Umbilical cord (tissue), 1 donor: ENCODE measurements at regions not wholly inside any gene's neighbourhood (a gene's known extent, or its start where the extent isn't known, plus 50 kb on each side); places are given as distances from the start of the nearest gene placed in this dataset.

ENCODE experiments used
- DNase-seq: peaks from one replicate; pipeline ENCODE4 v3.0.0-alpha.2; 2015; ENCODE audit warnings: low spot score

DNA sequence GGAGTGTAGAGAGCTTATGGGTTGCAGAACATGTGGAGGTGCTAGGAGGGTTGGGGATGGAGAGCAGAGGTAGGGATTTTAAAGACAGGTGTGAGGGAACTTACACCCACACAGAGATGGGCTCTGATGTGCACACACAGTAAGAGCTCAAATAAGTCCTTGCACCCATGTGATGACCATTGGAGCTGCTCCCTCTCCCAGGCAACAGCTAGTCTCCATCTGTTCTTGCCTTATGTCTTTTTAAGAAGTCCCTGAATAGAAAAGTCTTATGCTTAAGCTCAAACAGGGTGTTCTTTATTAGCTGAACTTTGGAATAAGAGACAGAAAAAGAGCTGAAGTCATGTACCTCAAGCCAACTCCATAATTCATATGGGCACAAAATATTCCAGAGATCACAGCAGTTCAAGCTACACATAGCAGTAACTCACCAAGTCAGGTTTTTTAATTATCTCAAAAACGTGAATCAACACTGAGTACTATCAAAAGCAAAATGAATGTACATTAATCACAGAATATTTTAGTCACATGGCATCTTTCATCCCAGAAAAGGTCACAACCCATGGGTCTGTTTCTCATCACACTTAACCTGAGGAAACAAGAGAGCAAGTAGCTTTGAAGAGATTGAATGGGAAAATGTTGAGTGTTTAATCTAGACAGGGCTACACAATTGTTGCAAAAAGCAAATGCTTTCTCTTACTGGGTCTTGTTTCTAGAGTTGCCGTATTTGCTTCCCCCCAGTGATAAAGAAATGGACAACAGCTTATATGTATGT lies 1513.6 kb upstream of the SEL1L start:
- DNase-seq = peak; percentile 86

DNA sequence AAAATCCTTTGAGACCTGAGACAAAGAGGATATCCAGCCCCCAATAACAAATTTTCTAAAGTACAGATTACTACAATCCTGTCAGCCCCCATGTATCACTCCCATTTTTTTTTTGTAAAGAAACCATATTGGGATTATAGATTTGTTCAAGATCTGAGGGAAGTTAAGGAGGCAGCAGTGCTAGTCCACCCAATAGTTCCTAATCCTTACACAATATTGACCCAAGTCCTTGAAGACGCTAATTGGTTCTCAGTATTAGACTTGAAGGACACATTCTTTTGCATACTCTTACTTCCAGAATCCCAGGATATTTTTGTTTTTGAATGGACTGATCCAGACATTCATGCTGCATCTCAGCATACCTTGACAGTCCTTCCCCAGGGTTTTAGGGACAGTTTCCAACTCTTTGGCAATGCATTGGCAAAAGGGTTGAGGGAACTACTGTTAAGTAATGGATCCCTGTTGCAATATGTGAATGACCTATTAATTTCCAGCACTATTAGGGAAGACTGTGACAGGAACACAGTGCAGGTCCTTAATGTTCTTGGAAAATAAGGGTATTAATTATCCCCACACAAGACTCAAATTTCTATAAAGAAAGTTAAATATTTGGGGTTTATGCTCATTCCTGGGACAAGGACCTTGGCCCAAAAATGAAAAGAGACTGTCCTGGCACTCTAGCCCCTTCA lies 1519.5 kb upstream of the SEL1L start:
- no peak for DNase-seq

DNA sequence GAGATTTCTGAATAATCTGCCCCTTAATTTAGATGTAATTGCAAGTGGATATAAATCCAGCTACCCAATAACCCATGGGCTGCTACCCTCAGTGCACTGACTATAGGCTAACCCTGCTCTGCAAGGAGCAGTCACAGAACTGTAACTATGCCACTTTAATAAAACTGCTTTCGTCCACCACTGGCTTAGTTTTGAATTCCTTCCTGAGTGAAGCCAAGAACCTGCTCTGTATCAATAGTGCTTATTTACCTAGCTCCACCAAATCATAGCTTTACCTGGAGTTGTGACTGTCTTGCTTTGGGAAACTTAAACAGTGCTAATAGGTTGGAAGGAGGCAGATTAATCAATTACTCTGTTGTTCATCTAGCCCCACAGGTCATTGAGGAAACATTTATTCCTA lies 1524.4 kb upstream of the SEL1L start:
- DNase-seq = no peak

DNA sequence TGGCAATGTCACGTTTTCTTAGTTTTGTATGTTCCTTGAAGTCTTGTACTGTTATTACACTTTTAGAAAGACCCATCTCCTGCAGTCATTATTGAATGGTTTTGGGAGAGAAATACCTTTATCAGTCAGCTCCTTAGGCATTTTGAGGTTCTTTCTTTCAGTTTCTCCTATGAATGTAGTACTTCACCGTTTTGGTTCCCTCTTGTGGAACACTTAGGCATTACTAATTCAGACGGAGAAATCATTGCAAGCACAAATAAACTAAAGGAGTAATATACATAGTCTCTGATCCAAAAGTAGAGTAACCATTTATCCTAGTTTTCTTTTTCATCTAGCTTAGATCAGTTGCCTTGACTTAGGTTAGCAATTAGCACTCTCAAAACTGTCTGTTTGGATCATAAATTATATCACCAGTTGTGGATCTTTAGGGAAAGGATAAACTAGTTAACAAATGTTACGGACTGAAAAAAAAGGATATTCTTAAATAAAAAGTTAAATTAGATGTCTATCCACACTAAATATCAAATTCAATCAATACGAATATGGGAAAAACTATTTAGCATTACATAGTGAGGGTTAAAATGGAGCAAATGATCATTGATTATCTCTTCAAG lies 1538.3 kb upstream of the SEL1L start:
- no peak for DNase-seq

DNA sequence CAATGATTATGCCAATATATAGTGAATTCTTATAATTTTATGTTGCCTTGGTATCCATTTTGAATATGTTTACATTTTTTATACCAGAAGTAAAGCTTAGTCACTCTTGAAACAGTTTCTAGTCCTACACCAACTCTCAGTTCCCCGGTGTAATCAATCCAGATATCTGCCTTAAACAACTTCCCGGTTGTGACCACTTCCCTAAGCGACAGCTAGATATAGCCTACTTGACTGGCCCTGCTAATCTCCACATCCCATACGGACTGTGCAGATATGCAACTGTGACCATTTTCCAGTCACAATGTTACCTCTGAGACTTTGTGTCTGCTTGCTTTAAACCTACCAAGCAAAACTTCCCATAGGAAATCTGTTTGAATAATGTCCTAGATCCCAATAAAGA lies 1551.5 kb upstream of the SEL1L start:
- DNase-seq = no peak

DNA sequence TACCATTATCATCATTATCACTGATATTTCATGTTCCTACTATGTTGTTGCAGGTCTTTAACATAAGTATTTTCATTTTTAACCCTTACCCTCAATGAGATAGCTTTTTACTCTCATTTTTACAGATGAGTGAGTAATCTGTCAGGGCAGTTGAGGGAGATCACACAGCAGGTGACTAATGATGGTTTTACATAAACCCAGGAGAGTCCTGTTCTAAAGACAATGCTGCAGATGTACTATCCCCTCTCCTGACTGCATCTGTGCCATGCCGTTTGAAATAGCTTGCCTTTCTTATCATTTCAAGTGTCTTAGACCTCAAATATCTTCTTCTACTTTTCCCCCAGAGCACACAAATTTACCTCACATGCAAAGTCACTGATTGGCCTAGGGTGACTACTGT lies 1552.1 kb upstream of the SEL1L start:
- no peak for DNase-seq

DNA sequence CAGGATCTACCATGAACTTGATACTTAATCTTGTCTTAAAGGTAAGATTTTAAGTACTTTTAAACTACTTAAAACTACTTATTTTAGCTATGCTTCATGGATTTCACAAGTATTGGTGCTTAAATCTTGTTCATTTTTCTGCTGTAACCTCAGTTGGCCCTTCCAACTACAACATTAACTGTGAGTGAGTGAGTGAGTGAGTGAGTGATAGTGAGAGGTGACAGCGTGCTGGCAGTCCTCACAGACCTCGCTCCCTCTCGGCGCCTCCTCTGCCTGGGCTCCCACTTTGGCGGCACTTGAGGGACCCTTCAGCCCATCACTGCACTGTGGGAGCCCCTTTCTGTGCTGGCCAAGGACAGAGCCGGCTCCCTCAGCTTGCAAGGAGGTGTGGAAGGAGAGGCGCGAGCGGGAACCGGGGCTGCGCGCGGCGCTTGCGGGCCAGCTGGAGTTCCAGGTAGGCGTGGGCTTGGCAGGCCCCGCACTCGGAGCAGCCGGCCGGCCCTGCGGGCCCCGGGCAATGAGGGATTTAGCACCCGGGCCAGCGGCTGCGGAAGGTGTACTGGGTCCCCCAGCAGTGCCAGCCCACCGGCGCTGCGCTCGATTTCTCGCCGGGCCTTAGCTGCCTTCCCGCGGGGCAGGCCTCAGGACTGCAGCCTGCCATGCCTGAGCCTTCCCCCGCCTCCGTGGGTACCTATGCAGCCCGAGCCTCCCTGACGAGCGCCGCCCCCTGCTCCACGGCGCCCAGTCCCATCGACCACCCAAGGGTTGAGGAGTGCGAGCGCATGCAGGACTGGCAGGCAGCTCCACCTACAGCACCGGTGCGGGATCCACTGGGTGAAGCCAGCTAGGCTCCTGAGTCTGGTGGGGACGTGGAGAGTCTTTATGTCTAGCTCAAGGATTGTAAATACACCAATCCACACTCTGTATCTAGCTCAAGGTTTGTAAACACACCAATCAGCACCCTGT lies 1558.6 kb upstream of the SEL1L start:
- DNase-seq = peak; percentile 62

DNA sequence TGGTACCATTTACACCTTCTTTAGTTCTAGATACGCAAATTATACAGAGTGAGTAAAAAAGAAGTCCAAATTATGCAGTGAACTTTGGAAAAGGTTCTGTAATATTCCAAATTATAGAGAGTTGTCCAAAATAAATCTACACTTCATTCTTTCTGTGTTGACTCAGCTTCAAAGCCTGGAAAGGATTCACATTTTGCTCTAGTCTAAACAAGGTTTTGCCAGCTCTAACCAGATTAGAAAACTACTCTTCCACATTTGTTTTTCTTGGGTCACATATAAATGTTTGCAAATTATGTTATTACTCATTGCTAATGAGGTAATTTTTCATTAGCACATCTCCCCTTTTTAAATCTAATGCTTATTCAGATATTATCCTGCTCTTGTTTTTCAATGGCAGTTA lies 1562.4 kb upstream of the SEL1L start:
- DNase-seq = peak; percentile 15

DNA sequence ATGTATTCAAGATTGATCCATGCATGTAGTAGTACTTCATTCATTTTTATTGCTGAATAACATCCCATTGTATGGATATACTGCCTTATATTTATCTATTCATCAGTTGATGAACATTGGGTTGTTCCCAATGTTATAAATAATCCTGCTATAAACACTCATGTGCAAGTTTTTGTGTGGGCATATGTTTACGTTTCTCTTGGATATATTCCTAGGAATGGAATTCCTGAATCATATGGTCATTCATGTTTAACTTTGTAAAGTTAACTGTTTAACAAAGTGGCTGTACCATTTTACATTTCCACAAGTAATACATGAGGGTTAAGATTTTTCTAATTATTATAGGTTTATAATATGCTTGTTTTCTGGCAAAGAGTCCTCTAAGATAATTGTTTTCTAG lies 1568.2 kb upstream of the SEL1L start:
- DNase-seq = no peak

DNA sequence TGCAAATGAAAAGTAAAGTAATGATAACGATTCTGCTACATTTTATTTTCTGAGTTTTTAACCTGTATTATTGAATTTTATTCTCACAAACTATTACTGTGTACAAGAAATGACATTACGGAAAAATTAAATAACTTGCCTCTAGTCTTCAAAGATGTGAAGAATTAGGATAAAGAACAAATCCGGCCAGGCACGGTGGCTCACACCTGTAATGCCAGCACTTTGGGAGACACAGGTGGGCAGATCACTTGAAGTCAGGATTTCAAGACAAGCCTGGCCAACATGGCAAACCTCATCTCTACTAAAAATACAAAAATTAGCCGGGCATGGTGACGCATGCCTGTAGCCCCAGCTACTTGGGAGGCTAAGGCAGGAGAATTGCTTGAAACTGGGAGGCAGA lies 1584.4 kb upstream of the SEL1L start:
- DNase-seq = no peak

DNA sequence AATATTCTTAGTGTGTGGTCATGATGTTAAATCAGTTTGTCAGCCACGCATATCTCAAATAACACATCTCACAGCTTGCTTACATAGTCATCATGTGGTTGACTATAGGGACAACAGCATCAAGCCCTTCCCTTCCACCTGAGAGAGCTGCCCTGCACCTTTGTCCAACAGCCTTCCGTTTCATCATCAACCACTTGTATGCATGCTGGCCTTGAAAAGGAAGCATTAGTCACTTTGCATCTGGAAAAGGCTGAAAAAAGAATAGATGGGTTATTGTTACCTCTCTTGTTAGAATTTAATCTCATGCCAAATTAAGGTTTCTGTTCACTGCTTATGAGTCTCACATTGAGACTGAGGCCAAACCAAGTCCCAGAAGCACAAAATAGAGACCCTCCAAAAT lies 1586.5 kb upstream of the SEL1L start:
- DNase-seq = no peak

DNA sequence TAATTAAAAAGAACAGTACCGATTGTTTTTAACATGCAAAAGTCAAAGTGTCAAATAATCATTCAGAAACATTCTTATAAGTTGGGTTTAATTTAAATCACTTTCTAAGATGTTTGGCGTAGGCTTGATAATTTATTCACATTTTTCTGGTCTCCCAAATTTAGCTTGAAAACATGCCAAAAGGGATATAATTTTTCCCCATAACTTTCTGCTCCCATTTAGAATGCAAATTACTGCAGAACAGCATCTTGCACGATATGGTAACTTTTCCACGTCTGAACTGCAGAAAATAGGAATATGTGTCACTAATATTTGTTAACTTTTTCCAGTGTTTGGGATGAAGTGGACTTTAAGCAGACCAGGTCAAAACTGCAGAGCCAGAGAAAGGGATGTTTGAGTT lies 1592.4 kb upstream of the SEL1L start:
- DNase-seq = peak; percentile 31

DNA sequence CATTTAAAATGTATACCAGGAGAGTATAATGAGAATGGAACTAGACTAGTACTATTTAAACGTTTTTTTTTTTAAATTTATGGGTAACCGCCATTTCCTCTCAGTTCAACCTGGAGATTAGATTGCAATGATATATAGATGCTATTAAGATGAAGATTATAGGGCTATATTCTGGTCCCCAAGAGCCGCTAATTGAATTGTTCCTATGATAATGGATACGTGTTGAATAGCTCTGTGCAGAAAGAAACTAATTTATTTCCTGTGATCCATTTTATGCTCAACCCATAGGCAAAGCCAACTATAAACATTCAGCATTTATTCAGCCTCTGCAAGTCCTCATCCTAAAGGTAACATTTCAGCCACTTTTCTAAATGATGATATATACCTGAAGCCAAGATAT lies 1595.1 kb upstream of the SEL1L start:
- DNase-seq = no peak

DNA sequence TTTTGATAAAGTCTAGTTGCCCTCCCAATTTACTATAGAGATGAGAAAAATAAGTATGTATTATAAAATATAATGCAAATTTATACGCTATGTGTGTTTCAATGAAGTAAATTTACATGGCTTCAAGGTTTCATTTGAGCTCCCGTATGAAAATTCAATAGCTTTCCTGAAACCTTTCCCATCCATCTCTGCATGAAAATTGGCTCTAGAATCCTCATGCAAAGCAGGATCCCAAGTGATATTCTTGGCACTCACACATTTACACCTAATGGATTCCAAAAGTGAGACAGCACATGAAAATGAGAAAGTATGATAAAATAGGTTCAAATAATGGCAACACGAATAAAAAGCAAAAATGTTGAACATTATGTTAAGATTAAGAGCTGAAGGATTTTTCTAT lies 1595.8 kb upstream of the SEL1L start:
- no peak for DNase-seq

DNA sequence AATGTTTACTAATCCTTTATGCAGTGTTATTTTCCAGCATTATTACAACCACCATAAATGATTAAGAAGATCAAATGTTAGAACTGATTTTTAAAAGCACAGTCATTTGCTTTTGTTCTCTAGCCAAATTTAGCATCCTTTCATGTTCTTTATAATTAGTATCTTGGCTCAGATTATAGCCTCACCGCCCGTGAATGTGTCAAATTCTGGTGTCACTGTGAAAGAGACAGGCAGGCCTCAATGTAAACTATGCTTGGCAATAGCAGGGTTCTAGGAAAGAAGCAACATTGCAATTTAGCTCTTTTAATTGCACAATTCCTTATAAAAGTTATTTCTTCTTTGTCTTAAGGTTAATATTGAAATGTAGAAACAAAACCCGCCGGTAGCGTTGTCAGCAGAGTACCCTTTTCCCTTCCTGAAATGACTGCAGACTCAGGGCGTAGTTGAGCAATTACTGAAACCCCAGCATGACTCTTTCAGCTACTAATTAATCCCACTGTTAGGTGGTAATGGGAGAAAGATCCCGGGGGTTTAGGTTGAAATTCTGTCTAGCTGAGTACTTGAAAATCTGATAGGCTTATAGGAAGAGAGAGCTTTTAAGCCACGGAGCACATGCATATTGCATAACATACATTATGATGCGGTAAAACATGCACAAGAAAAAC lies 1600.5 kb upstream of the SEL1L start:
- peak; percentile 32 for DNase-seq

DNA sequence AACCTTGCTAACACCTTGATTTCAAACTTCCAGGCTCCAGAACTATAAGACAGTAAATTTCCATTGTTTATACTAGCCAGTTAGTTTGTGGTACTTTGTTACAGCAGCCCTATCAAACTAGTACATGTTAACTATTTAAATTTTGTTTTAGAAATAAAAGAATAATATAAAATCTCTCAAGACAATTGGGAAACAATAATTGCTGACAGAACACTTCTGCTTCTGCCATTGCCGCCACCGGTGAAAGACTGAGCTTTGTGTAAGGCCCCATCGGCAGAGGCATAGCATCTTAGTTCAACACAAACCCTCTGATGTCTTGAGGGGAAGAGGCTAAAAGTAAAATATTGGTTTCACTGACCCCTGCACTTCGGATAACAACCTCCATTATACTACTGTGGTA lies 1607.1 kb upstream of the SEL1L start:
- no peak for DNase-seq

DNA sequence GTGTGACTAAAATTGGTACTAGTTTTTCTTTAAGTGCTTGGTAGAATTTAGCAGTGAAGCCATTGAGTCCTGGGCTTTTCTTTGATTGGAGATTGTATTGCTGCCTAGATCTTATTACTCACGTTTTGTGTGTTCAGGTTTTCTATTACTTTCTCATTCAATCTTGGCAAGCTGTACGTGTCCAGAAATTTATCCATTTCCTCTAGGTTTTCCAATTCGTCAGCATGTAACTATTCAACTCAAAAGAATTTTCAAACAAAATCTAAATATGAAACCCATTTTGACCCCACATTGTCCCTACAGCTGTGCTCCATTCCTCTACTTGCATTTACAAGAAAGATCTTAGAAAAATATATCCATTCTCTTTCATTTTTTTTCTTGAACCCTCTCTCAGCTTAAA lies 1613.4 kb upstream of the SEL1L start:
- no peak for DNase-seq

DNA sequence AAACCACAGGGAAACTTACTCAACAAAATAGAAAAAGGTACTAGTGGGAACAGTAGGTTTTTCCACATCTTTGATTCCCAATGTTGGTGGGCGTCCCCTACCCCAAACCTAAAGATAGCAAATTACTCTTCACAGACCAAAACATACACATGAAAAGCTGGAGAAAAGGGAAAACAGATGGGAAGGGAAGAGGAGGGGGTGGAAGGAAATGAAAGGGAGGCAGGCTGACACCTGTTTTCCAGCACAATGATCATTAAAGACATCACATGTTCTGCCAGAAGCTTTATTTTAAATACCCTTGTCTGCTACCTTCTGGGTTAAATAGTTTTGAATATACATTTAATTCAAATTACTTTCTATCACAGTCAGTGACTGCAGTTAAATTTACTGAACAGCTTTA lies 1617.9 kb upstream of the SEL1L start:
- DNase-seq = no peak

DNA sequence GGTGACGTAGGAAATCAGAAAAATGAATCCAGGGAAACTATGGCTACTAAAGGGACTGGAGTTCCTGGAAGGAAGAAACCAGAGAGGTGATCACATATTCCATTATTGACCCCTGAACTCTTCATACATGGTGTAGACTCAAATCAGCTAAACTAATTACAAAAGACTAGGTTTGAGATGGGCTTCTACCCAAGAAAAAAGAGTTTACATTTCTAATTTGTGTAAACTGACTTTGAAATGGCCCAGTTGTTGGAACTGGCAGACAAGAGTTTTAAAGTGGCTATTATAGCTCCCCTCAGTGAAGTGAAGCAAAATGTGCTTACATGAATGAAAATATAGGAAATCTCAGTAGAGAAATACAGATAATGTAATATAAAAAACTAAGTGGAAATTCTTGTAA lies 1619.4 kb upstream of the SEL1L start:
- no peak for DNase-seq

DNA sequence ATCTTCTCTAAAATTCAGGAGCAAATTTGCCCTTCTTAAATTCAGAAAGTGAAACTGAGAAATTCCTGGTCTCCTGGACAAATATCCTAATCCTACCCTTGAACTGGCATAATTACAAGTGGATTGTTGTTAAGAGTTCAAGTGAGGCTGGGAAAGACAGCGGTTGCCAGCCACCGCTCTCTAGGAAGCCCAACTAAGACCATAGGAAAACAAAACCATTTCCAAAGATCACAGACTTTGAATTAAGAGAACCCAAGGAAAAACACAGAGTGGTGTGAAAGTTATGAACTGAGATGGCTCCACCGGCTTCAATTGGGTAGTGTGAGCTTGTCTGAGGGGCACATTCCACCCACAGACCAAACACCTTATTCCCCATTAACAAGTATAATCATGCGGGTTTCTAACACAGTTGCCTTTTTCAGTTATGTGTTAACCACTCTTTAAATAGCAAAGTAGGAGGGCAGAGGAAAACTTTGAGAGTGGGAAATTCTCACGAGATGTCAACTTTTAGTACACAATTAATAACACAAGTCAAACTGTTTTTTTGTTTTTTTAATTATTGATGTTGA lies 1628.8 kb upstream of the SEL1L start:
- DNase-seq = no peak

DNA sequence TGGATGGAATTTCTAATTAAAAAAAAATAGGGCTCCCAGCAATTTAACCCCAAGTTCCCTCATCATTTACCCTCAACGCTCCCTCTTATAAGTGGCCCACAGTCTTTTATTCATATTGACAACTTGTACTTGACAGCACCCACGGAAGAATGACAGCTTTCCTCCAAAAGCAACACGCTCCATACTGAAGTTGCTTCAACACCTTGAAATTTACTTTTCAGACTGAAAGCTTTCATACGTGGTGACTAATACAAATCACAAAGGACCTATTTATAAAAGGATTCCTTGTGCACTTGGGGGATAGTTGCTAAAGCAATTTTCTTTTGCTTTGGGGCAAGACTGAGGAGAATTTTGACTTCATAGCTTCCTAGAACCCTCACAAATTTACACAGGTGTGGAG lies 1629.4 kb upstream of the SEL1L start:
- DNase-seq = no peak
